ENCODE measurements at regions not wholly inside any gene's neighbourhood (a gene's known extent, or its start where the extent isn't known, plus 50 kb on each side); places are given as distances from the start of the nearest gene placed in this dataset.
"Not testable (repeated sequence)": the region's sequence is repeated elsewhere in the genome, so short reads cannot be mapped to it uniquely, and the experiment has no call there.

DNA sequence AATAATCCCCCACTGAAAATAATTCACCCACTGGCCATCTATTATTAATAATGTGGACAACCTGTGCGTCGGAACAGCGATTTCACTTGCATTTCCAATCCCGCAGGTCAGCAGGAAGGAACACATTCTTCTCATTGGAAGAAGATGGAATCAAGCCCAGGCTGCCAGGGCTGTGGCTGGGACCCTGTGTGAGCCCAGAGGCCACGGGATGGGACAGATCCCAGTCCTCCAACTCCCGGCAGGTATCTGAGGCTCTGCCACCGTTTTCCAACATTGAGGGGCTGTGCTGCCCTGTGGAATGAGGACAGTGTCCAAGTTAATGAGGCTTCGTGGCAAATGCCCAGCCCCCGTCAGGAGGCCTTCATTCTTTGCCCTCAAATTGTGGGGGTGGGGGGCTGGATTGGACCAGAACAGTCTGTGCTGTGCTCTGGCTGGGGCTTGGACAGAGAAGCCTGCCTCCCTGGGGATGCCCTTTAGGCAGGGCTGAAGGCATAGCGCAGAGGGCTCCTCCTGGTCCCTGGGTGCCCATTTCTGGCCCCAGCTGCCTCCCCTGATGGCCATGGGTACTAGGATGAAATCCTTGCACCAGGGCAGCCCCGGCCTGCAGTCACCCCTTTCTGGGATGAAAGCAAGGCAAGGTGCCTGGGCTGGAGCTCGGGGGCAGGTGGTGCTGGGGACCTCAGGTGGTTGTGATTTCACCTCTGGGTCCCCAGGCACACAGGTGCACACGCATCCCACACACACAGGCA, 195.0 kb upstream of the PPP1R26 start:
- Histone ChIP-seq H3F3A (ENCODE audit: low read depth) (peaks cover 21% of the 10 kb centered on the region), H4K20me1 (ENCODE audit: low read depth) (no peaks in the 10 kb centered on the region)
- no peak overlapping the region for H3K4me3 Mint-ChIP-seq

DNA sequence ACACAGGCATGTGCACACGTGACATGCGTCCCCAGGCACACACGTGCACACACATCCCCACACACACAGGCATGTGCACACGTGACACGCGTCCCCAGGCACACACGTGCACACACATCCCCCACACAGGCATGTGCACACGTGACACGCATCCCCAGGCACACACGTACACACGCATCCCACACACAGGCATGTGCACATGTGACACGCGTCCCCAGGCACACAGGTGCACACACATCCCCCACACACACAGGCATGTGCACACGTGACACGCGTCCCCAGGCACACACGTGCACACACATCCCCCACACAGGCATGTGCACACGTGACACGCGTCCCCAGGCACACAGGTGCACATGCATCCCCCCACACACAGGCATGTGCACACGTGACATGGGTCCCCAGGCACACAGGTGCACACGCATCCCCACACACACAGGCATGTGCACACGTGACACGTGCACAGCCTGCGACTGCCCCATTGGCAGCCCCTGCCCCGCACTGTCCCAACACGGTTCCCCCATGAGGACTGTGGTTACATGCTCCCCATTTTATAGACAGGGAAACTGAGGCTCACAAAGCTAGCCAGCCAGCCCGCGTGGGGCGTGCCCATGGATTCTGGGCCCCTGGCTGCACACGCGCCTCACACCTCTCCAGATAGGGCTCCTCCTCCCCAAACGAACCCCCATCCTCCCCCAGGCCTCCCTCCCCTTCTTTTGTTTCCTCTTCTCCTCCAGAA, 193.2 kb upstream of the PPP1R26 start:
- H4K20me1 ChIP-seq (ENCODE audit: low read depth); H3K9ac ChIP-seq; H3K9me3 ChIP-seq (ENCODE audit: low read depth); H3K4me3 ChIP-seq; H3K4me3 Mint-ChIP-seq; H3K36me3 Mint-ChIP-seq; H2AFZ ChIP-seq (replicated peaks); H3K4me2 ChIP-seq; H3K27ac ChIP-seq; H3K27me3 ChIP-seq; DNase-seq (ENCODE audit: low spot score); H3K4me1 ChIP-seq; H3K9me3 Mint-ChIP-seq; H3K79me2 ChIP-seq (ENCODE audit: low read depth); H3K36me3 ChIP-seq; H3K27ac Mint-ChIP-seq: not testable (repeated sequence)
- Mint-ChIP-seq H3K27me3 (ENCODE audit: insufficient read depth, low read depth) (peaks cover 15% of the 10 kb centered on the region), H3K4me1 (peaks cover 16% of the 10 kb centered on the region)
- peaks cover 21% of the 10 kb centered on the region for H3F3A ChIP-seq (ENCODE audit: low read depth)

More for the DNA sequence above, 195.0 kb upstream of the PPP1R26 start:
- H2AFZ ChIP-seq (replicated peaks), result no peak overlapping the region
- Mint-ChIP-seq H3K4me1 (peaks cover 7% of the 10 kb centered on the region), H3K36me3 (no peaks in the 10 kb centered on the region), H3K27ac (no peak overlapping the region), H3K9me3 (no peaks in the 10 kb centered on the region), H3K27me3 (ENCODE audit: insufficient read depth, low read depth) (peaks cover 20% of the 10 kb centered on the region)
- DNase-seq (ENCODE audit: low spot score), result no peak
- H3K4me3 ChIP-seq, result no peak overlapping the region
- no peaks in the 10 kb centered on the region for H3K9me3 ChIP-seq (ENCODE audit: low read depth)
- H3K79me2 ChIP-seq (ENCODE audit: low read depth), result no peaks in the 10 kb centered on the region
- H3K27me3 ChIP-seq, result no peaks in the 10 kb centered on the region
- H3K9ac ChIP-seq, result no peak overlapping the region
- H3K27ac ChIP-seq, result peak overlapping the region; percentile 25
- no peaks in the 10 kb centered on the region for H3K4me1 ChIP-seq
- TF ChIP-seq EZH2 (IDR thresholded peaks at IDR 0.05) (no peak), EZH2phosphoT487 (IDR thresholded peaks at IDR 0.05) (no peak)
- TF ChIP-seq, protein P1, sequence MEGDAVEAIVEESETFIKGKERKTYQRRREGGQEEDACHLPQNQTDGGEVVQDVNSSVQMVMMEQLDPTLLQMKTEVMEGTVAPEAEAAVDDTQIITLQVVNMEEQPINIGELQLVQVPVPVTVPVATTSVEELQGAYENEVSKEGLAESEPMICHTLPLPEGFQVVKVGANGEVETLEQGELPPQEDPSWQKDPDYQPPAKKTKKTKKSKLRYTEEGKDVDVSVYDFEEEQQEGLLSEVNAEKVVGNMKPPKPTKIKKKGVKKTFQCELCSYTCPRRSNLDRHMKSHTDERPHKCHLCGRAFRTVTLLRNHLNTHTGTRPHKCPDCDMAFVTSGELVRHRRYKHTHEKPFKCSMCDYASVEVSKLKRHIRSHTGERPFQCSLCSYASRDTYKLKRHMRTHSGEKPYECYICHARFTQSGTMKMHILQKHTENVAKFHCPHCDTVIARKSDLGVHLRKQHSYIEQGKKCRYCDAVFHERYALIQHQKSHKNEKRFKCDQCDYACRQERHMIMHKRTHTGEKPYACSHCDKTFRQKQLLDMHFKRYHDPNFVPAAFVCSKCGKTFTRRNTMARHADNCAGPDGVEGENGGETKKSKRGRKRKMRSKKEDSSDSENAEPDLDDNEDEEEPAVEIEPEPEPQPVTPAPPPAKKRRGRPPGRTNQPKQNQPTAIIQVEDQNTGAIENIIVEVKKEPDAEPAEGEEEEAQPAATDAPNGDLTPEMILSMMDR (IDR thresholded peaks at IDR 0.05), result no peak
- no peak overlapping the region for H3K4me2 ChIP-seq
- H3K36me3 ChIP-seq, result no peaks in the 10 kb centered on the region

DNA sequence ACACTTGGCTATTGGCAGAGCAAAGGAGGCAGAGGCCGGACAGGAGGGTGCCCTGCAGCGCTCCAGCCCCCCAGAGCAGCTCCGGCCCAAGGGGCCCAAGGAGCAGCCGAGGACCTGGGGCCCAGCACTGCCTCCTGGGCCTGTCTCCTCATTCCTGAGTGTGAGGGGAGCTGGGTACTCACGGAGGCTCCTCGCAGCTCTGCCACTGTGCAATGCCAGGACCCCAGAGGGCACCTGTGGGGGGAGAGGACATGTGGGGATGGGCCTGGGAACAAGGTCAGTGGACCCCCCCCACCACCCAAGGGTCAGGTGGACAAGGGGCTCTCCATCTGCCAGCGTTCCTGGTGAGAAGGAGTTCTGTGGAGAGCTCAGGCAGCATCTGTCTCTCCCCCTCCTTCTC, 192.6 kb upstream of the PPP1R26 start:
- H3K4me3 Mint-ChIP-seq, result no peak overlapping the region
- no peak overlapping the region for H2AFZ ChIP-seq (replicated peaks)
- DNase-seq (ENCODE audit: low spot score), result no peak
- H3K27me3 ChIP-seq, result no peaks in the 10 kb centered on the region
- TF ChIP-seq, protein P1 (IDR thresholded peaks at IDR 0.05), result no peak
- TF ChIP-seq EZH2phosphoT487 (IDR thresholded peaks at IDR 0.05), result no peak
- TF ChIP-seq EZH2 (IDR thresholded peaks at IDR 0.05), result no peak
- H3K4me1 Mint-ChIP-seq, result peaks cover 17% of the 10 kb centered on the region
- H3K79me2 ChIP-seq (ENCODE audit: low read depth), result no peaks in the 10 kb centered on the region
- H3K36me3 Mint-ChIP-seq, result no peaks in the 10 kb centered on the region
- no peaks in the 10 kb centered on the region for H4K20me1 ChIP-seq (ENCODE audit: low read depth)
- no peaks in the 10 kb centered on the region for H3K36me3 ChIP-seq
- no peak overlapping the region for H3K4me3 ChIP-seq
- peaks cover 8% of the 10 kb centered on the region for H3K4me1 ChIP-seq
- H3K27ac Mint-ChIP-seq, result peak overlapping the region; percentile 8
- no peak overlapping the region for H3K4me2 ChIP-seq
- H3K9me3 ChIP-seq (ENCODE audit: low read depth), result no peaks in the 10 kb centered on the region
- H3K27ac ChIP-seq, result no peak overlapping the region
- H3K9me3 Mint-ChIP-seq, result no peaks in the 10 kb centered on the region
- H3F3A ChIP-seq (ENCODE audit: low read depth), result peaks cover 21% of the 10 kb centered on the region
- H3K9ac ChIP-seq, result no peak overlapping the region
- H3K27me3 Mint-ChIP-seq (ENCODE audit: insufficient read depth, low read depth), result peaks cover 15% of the 10 kb centered on the region

DNA sequence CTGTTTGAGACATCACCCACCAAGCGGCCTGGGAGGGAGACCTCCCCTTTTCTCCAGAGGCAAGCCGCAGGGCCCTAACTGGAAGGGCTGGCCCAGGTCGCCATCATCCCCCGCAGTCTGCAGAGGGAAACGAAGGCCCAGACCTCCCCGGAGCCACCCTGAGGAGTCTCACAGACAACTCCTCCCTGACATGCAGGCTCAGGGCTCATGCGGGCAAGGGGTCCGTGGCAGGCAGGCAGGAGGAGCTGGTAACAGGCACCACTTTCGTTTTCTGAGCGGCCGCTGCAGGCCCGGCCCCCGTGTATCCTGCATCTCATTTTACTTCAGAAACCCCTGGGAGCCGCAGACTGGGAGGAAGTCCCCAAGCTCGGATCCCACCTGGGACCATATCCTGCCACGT, 192.0 kb upstream of the PPP1R26 start:
- Histone ChIP-seq H3K4me3 (no peak overlapping the region), H3K36me3 (no peaks in the 10 kb centered on the region), H3K9ac (no peak overlapping the region), H3K4me1 (peaks cover 8% of the 10 kb centered on the region), H3K27ac (no peak overlapping the region), H3K79me2 (ENCODE audit: low read depth) (no peaks in the 10 kb centered on the region), H3K4me2 (no peak overlapping the region), H3F3A (ENCODE audit: low read depth) (peaks cover 21% of the 10 kb centered on the region), H3K27me3 (no peaks in the 10 kb centered on the region), H2AFZ (replicated peaks) (no peak overlapping the region), H4K20me1 (ENCODE audit: low read depth) (no peaks in the 10 kb centered on the region), H3K9me3 (ENCODE audit: low read depth) (no peaks in the 10 kb centered on the region)
- Mint-ChIP-seq H3K4me1 (peaks cover 17% of the 10 kb centered on the region), H3K27me3 (ENCODE audit: insufficient read depth, low read depth) (peaks cover 12% of the 10 kb centered on the region), H3K27ac (peak overlapping the region; percentile 8), H3K36me3 (no peaks in the 10 kb centered on the region), H3K4me3 (no peak overlapping the region), H3K9me3 (no peaks in the 10 kb centered on the region)
- TF ChIP-seq EZH2 (IDR thresholded peaks at IDR 0.05) (no peak), EZH2phosphoT487 (IDR thresholded peaks at IDR 0.05) (no peak)
- TF ChIP-seq, protein P1 (IDR thresholded peaks at IDR 0.05), result no peak
- no peak for DNase-seq (ENCODE audit: low spot score)
